DND-41 (cell line): ENCODE measurements at regions not wholly inside any gene's neighbourhood (a gene's known extent, or its start where the extent isn't known, plus 50 kb on each side); places are given as distances from the start of the nearest gene placed in this dataset.

ENCODE experiments used
- ATAC-seq: fragments of 200-7000 bp; cut with Tn5 transposase; 3 replicates; pipeline ENCODE4 v1.9.1; 2021; ENCODE audit warnings: low read depth; ENCODE audit not compliant: insufficient read depth
- DNase-seq: peaks from one replicate; pipeline ENCODE4 v3.0.0-alpha.2; 2020
- H2AFZ ChIP-seq: 2 replicates; pipeline ENCODE4 v1.6.0; 2012; ENCODE audit warnings: low read depth, low read length
- H3K27ac ChIP-seq: 2 replicates; pipeline ENCODE4 v1.5.1; 2012; ENCODE audit warnings: low read length, inconsistent platforms
- H3K27me3 ChIP-seq: fragments of 200-600 bp; sonication (generic); 2 replicates; pipeline ENCODE4 v1.6.0; 2012; ENCODE audit warnings: low read length, mild to moderate bottlenecking, inconsistent platforms; ENCODE audit not compliant: insufficient read depth, poor library complexity
- H3K36me3 ChIP-seq: 2 replicates; pipeline ENCODE4 v1.5.1; 2012; ENCODE audit warnings: low read length, inconsistent platforms; ENCODE audit not compliant: insufficient read depth
- H3K4me1 ChIP-seq: 2 replicates; pipeline ENCODE4 v1.5.1; 2012; ENCODE audit warnings: mild to moderate bottlenecking, low read length; ENCODE audit not compliant: insufficient read depth
- H3K4me2 ChIP-seq: 2 replicates; pipeline ENCODE4 v1.6.0; 2012; ENCODE audit warnings: mild to moderate bottlenecking, moderate library complexity, low read length, inconsistent platforms; ENCODE audit not compliant: insufficient read depth
- H3K4me3 ChIP-seq, 2 experiments: fragments of 200-600 bp in 1 of 2; shearing (Covaris generic) in 1 of 2; 2 replicates each; pipeline ENCODE4 v1.5.1; 2012 to 2016; ENCODE audit warnings: inconsistent platforms in 2 of 2, low read length in 2 of 2, mild to moderate bottlenecking in 2 of 2, low read depth in 1 of 2, moderate library complexity in 1 of 2
- H3K79me2 ChIP-seq: 2 replicates; pipeline ENCODE4 v1.6.0; 2012; ENCODE audit warnings: low read length, inconsistent platforms; ENCODE audit not compliant: insufficient read depth
- H3K9ac ChIP-seq: 2 replicates; pipeline ENCODE4 v1.6.0; 2012; ENCODE audit warnings: low read depth, mild to moderate bottlenecking, inconsistent platforms, low read length, moderate library complexity
- H3K9me3 ChIP-seq: 2 replicates; pipeline ENCODE4 v1.5.1; 2012; ENCODE audit warnings: low read length, moderate library complexity, mild to moderate bottlenecking, inconsistent platforms; ENCODE audit not compliant: insufficient read depth, severe bottlenecking
- H4K20me1 ChIP-seq: 2 replicates; pipeline ENCODE4 v1.6.0; 2012; ENCODE audit warnings: low read length; ENCODE audit not compliant: insufficient read depth
- CTCF ChIP-seq: IDR thresholded peaks from 2 replicates; pipeline ENCODE4 v1.5.1; 2012; ENCODE audit warnings: borderline replicate concordance, low read length, moderate library complexity, mild to moderate bottlenecking; ENCODE audit not compliant: poor library complexity, severe bottlenecking; ENCODE audit errors: extremely low read depth
- EZH2 ChIP-seq: IDR thresholded peaks from 3 replicates; pipeline ENCODE4 v1.6.1; 2012; ENCODE audit warnings: borderline replicate concordance, low read depth, mild to moderate bottlenecking, moderate library complexity, low read length, inconsistent platforms; ENCODE audit not compliant: severe bottlenecking

GRCh38 chr12:30823156-30823699 is 68.5 kb upstream of the CAPRIN2 start:
- H3K9ac ChIP-seq = no peak overlapping the region
- no peaks in the 10 kb centered on the region for H3K4me1 ChIP-seq
- DNase-seq (no peak), ATAC-seq (no peak)
- no peak overlapping the region for H3K27ac ChIP-seq
- H4K20me1 ChIP-seq = no peaks in the 10 kb centered on the region; the same call in 1 of the 2 replicates
- no peak overlapping the region for H3K4me2 ChIP-seq
- no peak for TF ChIP-seq EZH2
- no peak overlapping the region for H3K4me3 ChIP-seq
- H3K27me3 ChIP-seq = peaks cover 13% of the 10 kb centered on the region
- no peaks in the 10 kb centered on the region for H3K9me3 ChIP-seq
- no peaks in the 10 kb centered on the region for H3K79me2 ChIP-seq
- no peaks in the 10 kb centered on the region for H3K36me3 ChIP-seq
- no peak overlapping the region for H2AFZ ChIP-seq

GRCh38 chr12:30822385-30823155 is 67.8 kb upstream of the CAPRIN2 start:
- Histone ChIP-seq H3K79me2 (no peaks in the 10 kb centered on the region), H3K9ac (no peak overlapping the region), H3K4me2 (no peak overlapping the region), H3K9me3 (no peaks in the 10 kb centered on the region), H3K36me3 (no peaks in the 10 kb centered on the region), H3K27me3 (peaks cover 13% of the 10 kb centered on the region), H4K20me1 (no peaks in the 10 kb centered on the region; the same call in 1 of the 2 replicates), H3K4me3 (no peak overlapping the region), H2AFZ (no peak overlapping the region), H3K4me1 (no peaks in the 10 kb centered on the region), H3K27ac (no peak overlapping the region)
- DNase-seq (no peak), ATAC-seq (no peak)
- TF ChIP-seq CTCF (no peak), EZH2 (no peak)

GRCh38 chr12:30820406-30820946 is 65.7 kb upstream of the CAPRIN2 start:
- no peaks in the 10 kb centered on the region for H3K36me3 ChIP-seq
- no peak for DNase-seq
- H3K27me3 ChIP-seq = peaks cover 13% of the 10 kb centered on the region
- no peak overlapping the region for H3K27ac ChIP-seq
- H4K20me1 ChIP-seq = no peaks in the 10 kb centered on the region; the same call in 1 of the 2 replicates
- no peak overlapping the region for H3K4me3 ChIP-seq
- no peak overlapping the region for H2AFZ ChIP-seq
- no peaks in the 10 kb centered on the region for H3K9me3 ChIP-seq
- no peaks in the 10 kb centered on the region for H3K79me2 ChIP-seq
- no peaks in the 10 kb centered on the region for H3K4me1 ChIP-seq
- TF ChIP-seq EZH2 (no peak), CTCF (no peak)
- H3K4me2 ChIP-seq = no peak overlapping the region
- no peak for ATAC-seq
- H3K9ac ChIP-seq = no peak overlapping the region

GRCh38 chr12:30818562-30818961 is 63.8 kb upstream of the CAPRIN2 start:
- Histone ChIP-seq H3K27me3 (peaks cover 13% of the 10 kb centered on the region), H2AFZ (no peak overlapping the region), H3K9ac (no peak overlapping the region), H4K20me1 (no peaks in the 10 kb centered on the region), H3K79me2 (no peaks in the 10 kb centered on the region), H3K9me3 (no peaks in the 10 kb centered on the region), H3K27ac (no peak overlapping the region), H3K4me1 (no peaks in the 10 kb centered on the region), H3K4me3 (no peak overlapping the region), H3K36me3 (no peaks in the 10 kb centered on the region), H3K4me2 (no peak overlapping the region)
- no peak for ATAC-seq
- no peak for DNase-seq
- no peak for TF ChIP-seq EZH2
